Transverse colon (tissue), 4 donors: ENCODE measurements at regions not wholly inside any gene's neighbourhood (a gene's known extent, or its start where the extent isn't known, plus 50 kb on each side); places are given as distances from the start of the nearest gene placed in this dataset.

Experiments used
- DNase-seq: peaks from one replicate; pipeline ENCODE4 v3.0.0-alpha.2; 2019
- H3K27ac ChIP-seq, 4 donors: fragments of 200-600 bp; sonication (generic); 2 replicates each; pipeline ENCODE4 v1.5.1; 2016 to 2018; ENCODE audit warnings: inconsistent platforms in 4 of 4
- H3K27me3 ChIP-seq: fragments of 200-600 bp; sonication (generic); 2 replicates; pipeline ENCODE4 v1.5.1; 2017; ENCODE audit warnings: inconsistent platforms
- H3K36me3 ChIP-seq, 4 donors: fragments of 200-600 bp; sonication (generic); 2 replicates each; pipeline ENCODE4 v1.5.1; 2017 to 2019; ENCODE audit warnings: inconsistent platforms in 4 of 4
- H3K4me1 ChIP-seq, 4 donors: fragments of 200-600 bp; sonication (generic); 2 replicates each; pipeline ENCODE4 v1.5.1; 2017 to 2020; ENCODE audit warnings: inconsistent platforms in 4 of 4
- H3K4me3 ChIP-seq, 4 donors: fragments of 200-600 bp; sonication (generic); 1 replicate in 1 of 4; 2 replicates in 3 of 4; pipeline versions ENCODE4 v1.5.1 to v1.6.1; 2017 to 2019; ENCODE audit warnings: inconsistent platforms in 4 of 4
- H3K9me3 ChIP-seq, 2 donors: fragments of 200-600 bp; sonication (generic); 2 replicates each; pipeline ENCODE4 v1.5.1; 2017 to 2019; ENCODE audit warnings: inconsistent platforms in 2 of 2
- EP300 ChIP-seq: sonication (generic); formaldehyde crosslinking; IDR thresholded peaks from one replicate; pipeline ENCODE4 v1.6.1; 2017; ENCODE audit warnings: antibody characterized with exemption, low read depth
- POLR2A ChIP-seq: fragments of 450-650 bp; IDR thresholded peaks from one replicate; pipeline ENCODE4 v1.6.1; 2016; ENCODE audit warnings: antibody characterized with exemption, mild to moderate bottlenecking, moderate library complexity
- POLR2AphosphoS5 ChIP-seq, 3 donors: sonication (generic); formaldehyde crosslinking; IDR thresholded peaks; one replicate each; pipeline ENCODE4 v1.6.1; 2016; ENCODE audit warnings: antibody characterized with exemption in 3 of 3
- WGBS, 2 donors: methylation state at CpG; one replicate each; pipeline ENCODE4 v1.1.5; 2018; ENCODE audit warnings: low coverage in 1 of 2; 5-methylcytosine and 5-hydroxymethylcytosine counted together
- in situ Hi-C, 4 donors: fragments of 200-750 bp; cut with MboI; loops; one replicate each; pipeline versions ENCODE4 v1.15.0 to v1.15.1; 2017; ENCODE audit warnings: low sequenced_read_pairs in 3 of 4, low pct_ligation_motif_present in 1 of 4, low pct_unique_long_range_greater_than_20kb in 1 of 4
- intact Hi-C: fragments of 100-400 bp; cut with DNase I; formaldehyde crosslinking; loops from one replicate; pipeline ENCODE4 v1.15.1; 2023; ENCODE audit warnings: low total_unique reads
- TF ChIP-seq, protein P1 (sequence below), 5 experiments: fragments of 200-600 bp in 3 of 5; fragments of 450-650 bp in 2 of 5; sonication (generic) in 3 of 5; IDR thresholded peaks; 1 replicate in 2 of 5; 2 replicates in 3 of 5; pipeline ENCODE4 v1.5.1; 2016 to 2017; ENCODE audit warnings: antibody characterized with exemption in 5 of 5, inconsistent platforms in 3 of 5, mild to moderate bottlenecking in 2 of 5, moderate library complexity in 1 of 5

DNA sequence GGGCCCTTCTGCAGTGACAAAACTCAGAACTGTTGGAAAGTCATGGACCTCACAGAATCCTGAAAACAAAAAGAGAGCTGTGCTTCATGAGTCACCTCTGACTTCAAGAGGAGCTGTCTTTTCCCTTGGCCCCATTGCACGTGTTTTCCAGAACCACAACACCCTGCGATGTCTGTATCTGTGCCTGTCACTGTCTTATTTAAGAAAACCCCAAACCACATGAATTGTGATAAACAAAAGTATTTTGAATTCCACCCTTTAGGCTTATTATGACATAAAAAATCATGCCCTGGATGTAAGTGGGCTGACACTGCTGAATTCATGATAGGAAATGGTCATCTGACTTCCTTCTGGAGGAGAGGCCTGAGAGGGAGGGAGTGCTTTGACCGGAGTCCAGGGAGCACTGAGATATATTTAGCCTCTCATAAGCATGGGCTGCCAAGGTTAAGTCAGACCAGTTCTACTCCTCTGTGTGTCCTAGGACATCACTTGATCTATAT is 96.4 kb upstream of the DUSP22 start:
- WGBS, 2 donors = 37 to 46% methylated on average over 3 of the region's 3 CpGs
- peak overlapping the region in 3 of 4 donors; percentile 37 to 53 (median 38) for H3K27ac ChIP-seq
- H3K27me3 ChIP-seq = no peaks in the 10 kb centered on the region
- no peaks in the 10 kb centered on the region for H3K9me3 ChIP-seq
- in situ Hi-C loops (no loop called here), intact Hi-C loops (no loop called here)
- DNase-seq = no peak
- H3K4me1 ChIP-seq = peaks cover 0 to 19% (median 7%) of the 10 kb centered on the region in 4 donors
- no peak for TF ChIP-seq EP300
- TF ChIP-seq, protein P1, sequence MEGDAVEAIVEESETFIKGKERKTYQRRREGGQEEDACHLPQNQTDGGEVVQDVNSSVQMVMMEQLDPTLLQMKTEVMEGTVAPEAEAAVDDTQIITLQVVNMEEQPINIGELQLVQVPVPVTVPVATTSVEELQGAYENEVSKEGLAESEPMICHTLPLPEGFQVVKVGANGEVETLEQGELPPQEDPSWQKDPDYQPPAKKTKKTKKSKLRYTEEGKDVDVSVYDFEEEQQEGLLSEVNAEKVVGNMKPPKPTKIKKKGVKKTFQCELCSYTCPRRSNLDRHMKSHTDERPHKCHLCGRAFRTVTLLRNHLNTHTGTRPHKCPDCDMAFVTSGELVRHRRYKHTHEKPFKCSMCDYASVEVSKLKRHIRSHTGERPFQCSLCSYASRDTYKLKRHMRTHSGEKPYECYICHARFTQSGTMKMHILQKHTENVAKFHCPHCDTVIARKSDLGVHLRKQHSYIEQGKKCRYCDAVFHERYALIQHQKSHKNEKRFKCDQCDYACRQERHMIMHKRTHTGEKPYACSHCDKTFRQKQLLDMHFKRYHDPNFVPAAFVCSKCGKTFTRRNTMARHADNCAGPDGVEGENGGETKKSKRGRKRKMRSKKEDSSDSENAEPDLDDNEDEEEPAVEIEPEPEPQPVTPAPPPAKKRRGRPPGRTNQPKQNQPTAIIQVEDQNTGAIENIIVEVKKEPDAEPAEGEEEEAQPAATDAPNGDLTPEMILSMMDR (IDR thresholded peaks at IDR 0.05) = no peak
- no peak for TF ChIP-seq POLR2A
- TF ChIP-seq POLR2AphosphoS5 (IDR thresholded peaks at IDR 0.05) = no peak
- H3K36me3 ChIP-seq = no peaks in the 10 kb centered on the region
- H3K4me3 ChIP-seq = no peak overlapping the region

DNA sequence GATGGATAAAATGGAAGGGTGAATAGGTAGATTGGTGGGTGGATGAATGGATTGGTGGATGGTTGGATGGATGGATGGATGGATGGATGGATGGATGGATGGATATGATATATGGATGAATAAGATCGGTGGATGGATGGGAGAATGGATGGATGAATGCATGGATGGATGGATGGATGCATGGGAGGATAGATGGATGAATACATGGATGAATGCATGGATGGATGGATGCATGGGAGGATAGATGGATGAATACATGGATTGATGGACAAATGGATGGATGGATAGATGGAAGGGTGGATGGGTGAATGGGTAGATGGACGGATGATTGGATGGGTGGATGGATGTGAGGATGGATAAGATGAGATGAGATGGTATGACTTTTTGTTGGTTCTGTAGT is 95.7 kb upstream of the DUSP22 start:
- Histone ChIP-seq H3K4me3 (no peak overlapping the region), H3K27me3 (no peaks in the 10 kb centered on the region), H3K4me1 (peaks cover 0 to 19% (median 7%) of the 10 kb centered on the region in 4 donors), H3K9me3 (no peaks in the 10 kb centered on the region), H3K36me3 (no peaks in the 10 kb centered on the region), H3K27ac (no peak overlapping the region)
- DNase-seq = no peak
- in situ Hi-C loops (no loop called here), intact Hi-C loops (no loop called here)
- no peak for TF ChIP-seq EP300
- TF ChIP-seq POLR2AphosphoS5 (IDR thresholded peaks at IDR 0.05) = no peak
- TF ChIP-seq, protein P1 (IDR thresholded peaks at IDR 0.05) = no peak
- TF ChIP-seq POLR2A = no peak
- 97 to 98% methylated on average over 2 of the region's 2 CpGs for WGBS, 2 donors

DNA sequence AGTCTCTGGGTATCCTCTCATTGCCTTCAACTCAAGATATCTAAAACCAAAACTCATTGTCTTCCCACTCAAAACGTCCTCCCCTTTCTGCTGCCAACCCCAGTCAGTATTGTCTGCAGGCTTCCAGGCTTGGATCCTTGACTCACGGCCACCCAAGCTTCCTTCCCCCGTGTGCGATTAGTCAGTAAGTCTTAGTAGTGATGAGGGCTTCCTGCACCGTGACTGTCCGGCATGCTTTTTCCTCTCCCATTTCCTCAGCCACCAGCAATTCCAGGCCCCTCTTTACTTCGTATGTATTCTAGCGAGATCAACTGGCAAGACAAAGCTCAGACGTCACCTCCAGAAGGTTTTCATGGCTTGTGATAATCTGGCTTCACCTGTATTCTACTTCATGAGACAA is 88.6 kb upstream of the DUSP22 start:
- intact Hi-C loops = no loop called here
- in situ Hi-C loops = no loop called here
- H3K27ac ChIP-seq = no peak overlapping the region
- DNase-seq = no peak
- no peak overlapping the region for H3K4me3 ChIP-seq
- H3K9me3 ChIP-seq = no peaks in the 10 kb centered on the region
- TF ChIP-seq POLR2A (no peak), POLR2AphosphoS5 (IDR thresholded peaks at IDR 0.05) (no peak), EP300 (no peak)
- TF ChIP-seq, protein P1 (IDR thresholded peaks at IDR 0.05) = no peak
- 89 to 91% methylated on average over 9 of the region's 9 CpGs for WGBS, 2 donors
- H3K36me3 ChIP-seq = no peaks in the 10 kb centered on the region
- H3K27me3 ChIP-seq = no peaks in the 10 kb centered on the region
- H3K4me1 ChIP-seq = no peaks in the 10 kb centered on the region

DNA sequence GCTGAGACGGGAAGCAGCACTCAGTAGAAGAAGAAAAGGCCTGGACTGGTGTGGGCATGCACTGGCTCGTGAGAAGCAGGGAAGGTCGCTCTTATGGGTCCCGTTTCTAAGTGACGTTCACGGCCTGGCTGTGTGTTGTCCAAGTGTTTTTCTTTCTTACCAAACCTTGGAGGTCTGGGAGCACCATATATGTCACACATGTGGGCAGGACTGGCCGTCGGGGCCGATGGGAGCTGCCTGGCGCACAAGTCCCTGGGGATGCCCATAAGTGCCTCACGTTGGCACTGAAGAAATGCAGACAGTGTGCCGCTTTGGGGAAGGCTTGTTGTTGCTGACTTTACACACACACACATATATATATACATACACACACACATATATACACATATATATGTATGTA is 86.0 kb upstream of the DUSP22 start:
- H3K9me3 ChIP-seq = no peaks in the 10 kb centered on the region
- no peak overlapping the region for H3K4me3 ChIP-seq
- DNase-seq = no peak
- intact Hi-C loops = no loop called here
- 84% methylated on average over 8 of the region's 12 CpGs; no CpG with 5 or more reads in 1 of the 2 donors for WGBS, 2 donors
- in situ Hi-C loops = no loop called here
- no peaks in the 10 kb centered on the region for H3K4me1 ChIP-seq
- no peaks in the 10 kb centered on the region for H3K27me3 ChIP-seq
- H3K27ac ChIP-seq = no peak overlapping the region
- TF ChIP-seq EP300 (no peak), POLR2A (no peak), POLR2AphosphoS5 (IDR thresholded peaks at IDR 0.05) (no peak)
- TF ChIP-seq, protein P1 (IDR thresholded peaks at IDR 0.05) = no peak
- H3K36me3 ChIP-seq = no peaks in the 10 kb centered on the region
